ENCODE measurements at regions not wholly inside any gene's neighbourhood (a gene's known extent, or its start where the extent isn't known, plus 50 kb on each side); places are given as distances from the start of the nearest gene placed in this dataset.

DNA sequence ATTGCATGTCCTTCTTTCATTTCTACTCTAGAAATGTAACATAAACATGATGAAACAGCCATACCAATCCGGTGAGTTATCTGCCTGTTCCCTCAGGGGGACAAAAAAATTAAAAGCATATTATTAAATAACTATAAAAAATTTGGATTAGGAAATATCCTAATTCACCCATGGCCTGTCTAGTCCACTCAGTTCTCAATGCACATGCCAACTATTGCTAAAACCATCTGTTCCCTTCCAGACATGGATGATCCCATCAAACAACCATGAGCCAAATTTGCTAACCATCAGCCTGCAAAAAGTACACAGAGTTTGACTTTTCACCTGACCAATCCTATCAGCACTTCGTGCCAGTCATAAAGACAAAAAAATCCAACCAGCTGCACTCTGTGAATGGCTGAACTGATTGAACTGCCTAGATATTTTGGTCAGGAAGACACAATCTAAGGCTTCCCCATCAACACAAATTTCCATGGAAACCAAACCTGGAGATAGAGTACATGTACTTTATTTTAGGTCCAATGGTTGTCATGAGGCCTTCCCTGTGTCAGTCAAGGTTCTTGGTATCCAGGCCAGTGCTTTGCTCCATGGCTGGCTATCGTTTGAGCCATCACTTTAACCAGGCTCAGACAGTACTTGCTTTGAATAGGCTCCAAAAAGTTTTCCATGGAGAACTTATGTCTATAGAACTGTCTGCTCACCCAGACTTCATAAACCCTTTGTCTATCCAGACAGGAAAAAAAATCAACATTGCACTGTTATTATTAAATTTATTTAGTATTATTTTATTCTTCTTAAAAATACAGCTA lies 570.8 kb downstream of the LTN1 start:
- H3K4me1 ChIP-seq = peaks cover 5% of the 10 kb centered on the region
- no peaks in the 10 kb centered on the region for H3K36me3 ChIP-seq
- no peaks in the 10 kb centered on the region for H3K27me3 ChIP-seq
- no peak overlapping the region for H3K4me3 ChIP-seq
- H3K9me3 ChIP-seq = no peaks in the 10 kb centered on the region
- 57% methylated on average over 3 of the region's 3 CpGs for WGBS
- peak overlapping the region; percentile 66 for H3K27ac ChIP-seq
- TF ChIP-seq POLR2A (IDR thresholded peaks at IDR 0.05) (no peak), POLR2AphosphoS5 (IDR thresholded peaks at IDR 0.05) (peak in 1 of 3 donors; percentile 68), EP300 (IDR thresholded peaks at IDR 0.05) (no peak)
- TF ChIP-seq, protein P1, sequence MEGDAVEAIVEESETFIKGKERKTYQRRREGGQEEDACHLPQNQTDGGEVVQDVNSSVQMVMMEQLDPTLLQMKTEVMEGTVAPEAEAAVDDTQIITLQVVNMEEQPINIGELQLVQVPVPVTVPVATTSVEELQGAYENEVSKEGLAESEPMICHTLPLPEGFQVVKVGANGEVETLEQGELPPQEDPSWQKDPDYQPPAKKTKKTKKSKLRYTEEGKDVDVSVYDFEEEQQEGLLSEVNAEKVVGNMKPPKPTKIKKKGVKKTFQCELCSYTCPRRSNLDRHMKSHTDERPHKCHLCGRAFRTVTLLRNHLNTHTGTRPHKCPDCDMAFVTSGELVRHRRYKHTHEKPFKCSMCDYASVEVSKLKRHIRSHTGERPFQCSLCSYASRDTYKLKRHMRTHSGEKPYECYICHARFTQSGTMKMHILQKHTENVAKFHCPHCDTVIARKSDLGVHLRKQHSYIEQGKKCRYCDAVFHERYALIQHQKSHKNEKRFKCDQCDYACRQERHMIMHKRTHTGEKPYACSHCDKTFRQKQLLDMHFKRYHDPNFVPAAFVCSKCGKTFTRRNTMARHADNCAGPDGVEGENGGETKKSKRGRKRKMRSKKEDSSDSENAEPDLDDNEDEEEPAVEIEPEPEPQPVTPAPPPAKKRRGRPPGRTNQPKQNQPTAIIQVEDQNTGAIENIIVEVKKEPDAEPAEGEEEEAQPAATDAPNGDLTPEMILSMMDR (IDR thresholded peaks at IDR 0.05) = no peak
- no peak for DNase-seq (ENCODE audit: low spot score in 2 of 2)

DNA sequence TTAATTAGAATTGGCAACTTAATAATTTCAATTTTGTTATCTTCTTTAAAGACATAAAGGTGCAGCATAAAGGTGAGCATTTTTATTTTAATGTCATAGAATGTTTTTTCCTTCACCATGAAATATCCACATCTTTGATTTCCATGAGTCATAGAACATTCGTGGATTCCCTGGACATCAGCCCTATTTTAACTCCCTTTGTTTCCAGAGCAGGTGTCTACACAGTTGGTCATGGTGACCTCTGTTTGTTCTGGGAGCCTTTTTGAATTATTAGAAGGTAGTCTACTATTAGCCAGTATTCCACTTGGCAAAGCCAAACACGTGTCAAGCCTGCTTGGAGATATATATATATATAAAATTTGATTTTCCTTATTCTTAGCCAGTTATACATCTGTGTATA lies 572.9 kb downstream of the LTN1 start:
- Histone ChIP-seq H3K27me3 (no peaks in the 10 kb centered on the region), H3K4me3 (no peak overlapping the region), H3K36me3 (no peaks in the 10 kb centered on the region), H3K27ac (no peak overlapping the region), H3K4me1 (peaks cover 5% of the 10 kb centered on the region), H3K9me3 (no peaks in the 10 kb centered on the region)
- no peak for DNase-seq (ENCODE audit: low spot score in 2 of 2)
- TF ChIP-seq POLR2AphosphoS5 (IDR thresholded peaks at IDR 0.05) (no peak), POLR2A (IDR thresholded peaks at IDR 0.05) (no peak), EP300 (IDR thresholded peaks at IDR 0.05) (no peak)
- TF ChIP-seq, protein P1 (IDR thresholded peaks at IDR 0.05) = no peak
- WGBS = 65% methylated on average over 2 of the region's 2 CpGs

DNA sequence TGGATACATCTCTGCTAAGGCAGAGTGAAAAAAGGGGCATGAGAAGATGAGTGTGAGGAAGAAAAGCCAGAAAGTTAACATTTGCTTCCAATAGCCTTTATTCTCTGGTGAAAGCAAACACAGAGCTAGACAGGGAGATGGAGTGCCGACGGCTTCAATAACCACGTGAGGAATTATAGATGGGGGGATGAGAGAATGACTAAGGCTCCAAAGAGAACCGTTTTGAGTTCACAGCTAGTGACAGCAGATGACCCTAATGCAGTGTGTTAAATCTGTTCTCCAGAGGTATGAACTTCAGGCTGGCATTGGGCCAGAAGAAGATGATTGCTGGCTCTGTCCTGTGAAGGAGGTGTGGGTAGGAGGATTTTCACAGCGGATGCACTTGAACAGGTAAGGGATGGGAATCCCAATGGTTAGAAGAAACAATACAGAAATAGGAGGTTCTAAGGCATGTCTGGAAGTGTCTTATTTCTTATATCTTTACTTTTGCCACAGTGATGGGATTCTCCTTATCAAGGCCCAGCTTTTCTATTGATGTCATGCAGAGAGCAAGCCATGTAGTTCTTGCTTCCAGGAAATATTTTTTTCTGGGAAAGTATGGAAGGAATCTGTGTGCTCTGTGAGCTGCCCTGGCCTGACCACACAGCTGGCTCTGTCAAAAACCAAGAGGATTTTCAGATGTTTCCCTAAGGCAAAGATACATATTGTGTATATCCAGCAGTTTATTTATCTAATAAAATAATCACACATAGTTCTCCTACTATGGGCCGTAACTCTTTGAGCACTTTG lies 573.8 kb downstream of the LTN1 start:
- 84% methylated on average over 6 of the region's 6 CpGs for WGBS
- TF ChIP-seq, protein P1 (IDR thresholded peaks at IDR 0.05) = no peak
- TF ChIP-seq POLR2A (IDR thresholded peaks at IDR 0.05) (no peak), EP300 (IDR thresholded peaks at IDR 0.05) (no peak), POLR2AphosphoS5 (IDR thresholded peaks at IDR 0.05) (no peak)

DNA sequence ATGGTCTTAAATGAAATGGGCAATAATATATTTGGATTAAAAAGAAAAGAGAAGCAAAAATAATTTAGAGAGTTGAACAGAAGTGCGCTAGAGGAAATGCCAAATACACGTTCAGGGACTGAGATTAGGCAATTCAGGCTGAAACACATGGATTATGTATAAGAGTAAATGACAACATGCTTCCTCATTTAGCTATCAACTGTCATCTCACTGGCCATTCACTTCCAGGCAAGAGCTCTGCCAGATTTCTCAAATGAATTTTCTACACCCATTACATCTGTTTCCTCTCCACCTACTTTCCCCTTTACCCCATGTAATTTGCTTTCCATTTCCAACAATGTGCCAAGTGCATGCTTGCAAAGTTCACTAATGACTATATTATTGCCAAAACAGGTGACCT lies 582.4 kb downstream of the LTN1 start:
- no peak overlapping the region for H3K27ac ChIP-seq
- no peaks in the 10 kb centered on the region for H3K36me3 ChIP-seq
- H3K4me3 ChIP-seq = no peak overlapping the region
- no peak for DNase-seq (ENCODE audit: low spot score in 2 of 2)
- H3K4me1 ChIP-seq = no peaks in the 10 kb centered on the region
- WGBS = 64% methylated on average over 2 of the region's 2 CpGs
- H3K9me3 ChIP-seq = no peaks in the 10 kb centered on the region
- TF ChIP-seq EP300 (IDR thresholded peaks at IDR 0.05) = no peak
- no peak for TF ChIP-seq POLR2A (IDR thresholded peaks at IDR 0.05)
- TF ChIP-seq, protein P1 (IDR thresholded peaks at IDR 0.05) = no peak
- no peak for TF ChIP-seq POLR2AphosphoS5 (IDR thresholded peaks at IDR 0.05)
- H3K27me3 ChIP-seq = no peaks in the 10 kb centered on the region

More for the DNA sequence above, 573.8 kb downstream of the LTN1 start:
- peaks cover 5% of the 10 kb centered on the region for H3K4me1 ChIP-seq
- DNase-seq (ENCODE audit: low spot score in 2 of 2) = no peak
- H3K4me3 ChIP-seq = no peak overlapping the region
- no peaks in the 10 kb centered on the region for H3K27me3 ChIP-seq
- no peaks in the 10 kb centered on the region for H3K36me3 ChIP-seq
- H3K27ac ChIP-seq = no peak overlapping the region
- no peaks in the 10 kb centered on the region for H3K9me3 ChIP-seq

DNA sequence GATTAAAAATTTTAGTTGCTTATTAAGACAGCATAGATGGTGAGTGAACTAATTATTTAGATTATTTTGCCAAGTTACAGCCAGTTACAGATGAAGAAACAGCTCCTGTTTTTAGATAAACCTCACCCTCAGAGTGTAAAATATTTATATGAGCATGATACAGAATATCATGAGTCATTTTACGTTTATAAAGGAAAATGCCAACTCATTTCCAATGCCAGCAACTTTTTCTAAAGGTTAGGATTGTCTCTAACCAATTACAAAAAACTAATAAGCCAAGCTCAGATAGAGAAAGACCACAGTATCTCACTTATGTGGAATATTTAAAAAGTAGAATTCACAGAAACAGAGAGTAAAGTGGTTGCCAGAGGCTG lies 590.1 kb downstream of the LTN1 start:
- no peaks in the 10 kb centered on the region for H3K36me3 ChIP-seq
- 41% methylated on average over 1 of the region's 1 CpG for WGBS
- no peaks in the 10 kb centered on the region for H3K9me3 ChIP-seq
- no peak for TF ChIP-seq EP300 (IDR thresholded peaks at IDR 0.05)
- TF ChIP-seq, protein P1 (IDR thresholded peaks at IDR 0.05) = no peak
- TF ChIP-seq POLR2A (IDR thresholded peaks at IDR 0.05) = no peak
- no peak for TF ChIP-seq POLR2AphosphoS5 (IDR thresholded peaks at IDR 0.05)
- H3K4me1 ChIP-seq = no peaks in the 10 kb centered on the region
- H3K27me3 ChIP-seq = no peaks in the 10 kb centered on the region
- H3K27ac ChIP-seq = no peak overlapping the region
- no peak overlapping the region for H3K4me3 ChIP-seq
- DNase-seq (ENCODE audit: low spot score in 2 of 2) = no peak

Measured in suprapubic skin (tissue), 4 donors.